ENCODE measurements at regions not wholly inside any gene's neighbourhood (a gene's known extent, or its start where the extent isn't known, plus 50 kb on each side); places are given as distances from the start of the nearest gene placed in this dataset.
"Not testable (repeated sequence)": the region's sequence is repeated elsewhere in the genome, so short reads cannot be mapped to it uniquely, and the experiment has no call there.

DNA sequence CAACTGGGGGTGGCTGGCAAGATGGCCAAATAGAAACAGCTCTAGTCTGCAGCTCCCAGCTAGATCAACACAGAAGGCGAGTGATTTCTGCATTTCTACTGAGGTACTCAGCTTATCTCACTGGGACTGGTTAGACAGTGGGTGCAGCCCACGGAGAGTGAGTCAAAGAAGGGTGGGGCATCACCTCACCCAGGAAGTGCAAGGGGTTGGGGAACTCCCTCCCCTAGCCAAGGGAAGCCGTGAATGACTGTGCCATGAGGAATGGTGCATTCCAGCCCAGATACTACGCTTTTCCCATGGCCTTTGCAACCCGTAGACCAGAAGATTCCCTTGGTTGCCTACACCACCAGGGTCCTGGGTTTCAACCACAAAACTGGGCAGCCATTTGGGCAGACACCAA lies 452.6 kb downstream of the NR4A2 start:
- H3K9ac ChIP-seq (ENCODE audit: low read length); H3K27me3 ChIP-seq (replicated peaks in 1 of 4; ENCODE audit: control extremely low read depth in 1 of 4, control insufficient read depth in 3 of 4, insufficient read depth in 4 of 4, low read length in 3 of 4); H3K4me1 ChIP-seq (ENCODE audit: control insufficient read depth in 2 of 2, insufficient read depth in 2 of 2, low read length in 2 of 2); H3K4me2 ChIP-seq (replicated peaks; ENCODE audit: low read depth, low read length, poor library complexity, severe bottlenecking); H3K27ac ChIP-seq (ENCODE audit: low read length in 2 of 2); ATAC-seq (ENCODE audit: low read depth); H3K4me3 ChIP-seq (ENCODE audit: control extremely low read depth in 1 of 5, extremely low read depth in 1 of 5, insufficient read depth in 1 of 5, low read depth in 2 of 5, low read length in 4 of 5); H3K36me3 ChIP-seq (replicated peaks in 1 of 2; ENCODE audit: control extremely low read depth in 1 of 2, control insufficient read depth in 1 of 2, extremely low read depth in 1 of 2, insufficient read depth in 2 of 2, low read length in 1 of 2); H3K4me1 Mint-ChIP-seq; DNase-seq; H2AFZ ChIP-seq (ENCODE audit: insufficient read depth, low read depth, low read length, poor library complexity, severe bottlenecking); POLR2A ChIA-PET; H4K20me1 ChIP-seq (ENCODE audit: control insufficient read depth, insufficient read depth, low read length, poor library complexity, severe bottlenecking); H3K4me3 Mint-ChIP-seq; H3K27ac Mint-ChIP-seq; H3K27me3 Mint-ChIP-seq; CTCF ChIA-PET; H3K79me2 ChIP-seq (ENCODE audit: control insufficient read depth, insufficient read depth, low read length); intact Hi-C loops (cut with micrococcal nuclease); H3K9me3 Mint-ChIP-seq (ENCODE audit: insufficient read depth): not testable (repeated sequence)
- 85% methylated on average over 5 of the region's 5 CpGs for WGBS (ENCODE audit: insufficient coverage)
- peaks cover 0 to 14% (median 0%) of the 10 kb centered on the region in 3 donors for H3K9me3 ChIP-seq (ENCODE audit: control extremely low read depth in 1 of 3, control insufficient read depth in 2 of 3, insufficient read depth in 1 of 3, low read length in 2 of 3)

DNA sequence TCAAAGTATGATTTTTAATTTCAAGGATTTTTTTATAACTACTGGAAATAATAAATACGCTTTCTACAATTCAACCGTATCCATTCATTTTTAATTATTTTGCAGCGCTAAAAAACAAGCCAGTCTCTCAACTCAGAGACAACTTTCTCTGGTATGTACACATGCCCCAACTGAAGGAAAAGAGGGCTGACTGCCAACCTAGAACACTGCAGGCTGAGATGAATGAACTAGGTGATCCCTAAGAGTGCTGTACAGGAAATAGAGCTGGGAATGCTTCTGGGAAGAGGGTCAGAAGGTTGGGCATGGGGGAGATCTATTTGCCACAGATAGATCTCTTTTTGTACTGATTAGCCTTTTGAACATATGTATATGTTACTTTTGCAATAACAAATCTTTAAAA lies 460.1 kb downstream of the NR4A2 start:
- H3K27ac Mint-ChIP-seq = no peak overlapping the region
- DNase-seq (no peak), ATAC-seq (ENCODE audit: low read depth) (no peak)
- no peak overlapping the region for H3K4me2 ChIP-seq (replicated peaks; ENCODE audit: low read depth, low read length, poor library complexity, severe bottlenecking)
- H3K9me3 ChIP-seq (ENCODE audit: control extremely low read depth in 1 of 3, control insufficient read depth in 2 of 3, insufficient read depth in 1 of 3, low read length in 2 of 3) = peaks cover 0 to 14% (median 0%) of the 10 kb centered on the region in 3 donors
- peaks cover 4% of the 10 kb centered on the region for H3K9me3 Mint-ChIP-seq (ENCODE audit: insufficient read depth)
- no peak overlapping the region for H3K4me3 ChIP-seq (ENCODE audit: control extremely low read depth in 1 of 5, extremely low read depth in 1 of 5, insufficient read depth in 1 of 5, low read depth in 2 of 5, low read length in 4 of 5)
- H3K27ac ChIP-seq (ENCODE audit: low read length in 2 of 2) = no peak overlapping the region
- H2AFZ ChIP-seq (ENCODE audit: insufficient read depth, low read depth, low read length, poor library complexity, severe bottlenecking) = no peak overlapping the region
- intact Hi-C loops (cut with micrococcal nuclease) = no loop called here
- H3K79me2 ChIP-seq (ENCODE audit: control insufficient read depth, insufficient read depth, low read length) = no peaks in the 10 kb centered on the region
- H3K9ac ChIP-seq (ENCODE audit: low read length) = no peak overlapping the region
- TF ChIP-seq, protein P1, sequence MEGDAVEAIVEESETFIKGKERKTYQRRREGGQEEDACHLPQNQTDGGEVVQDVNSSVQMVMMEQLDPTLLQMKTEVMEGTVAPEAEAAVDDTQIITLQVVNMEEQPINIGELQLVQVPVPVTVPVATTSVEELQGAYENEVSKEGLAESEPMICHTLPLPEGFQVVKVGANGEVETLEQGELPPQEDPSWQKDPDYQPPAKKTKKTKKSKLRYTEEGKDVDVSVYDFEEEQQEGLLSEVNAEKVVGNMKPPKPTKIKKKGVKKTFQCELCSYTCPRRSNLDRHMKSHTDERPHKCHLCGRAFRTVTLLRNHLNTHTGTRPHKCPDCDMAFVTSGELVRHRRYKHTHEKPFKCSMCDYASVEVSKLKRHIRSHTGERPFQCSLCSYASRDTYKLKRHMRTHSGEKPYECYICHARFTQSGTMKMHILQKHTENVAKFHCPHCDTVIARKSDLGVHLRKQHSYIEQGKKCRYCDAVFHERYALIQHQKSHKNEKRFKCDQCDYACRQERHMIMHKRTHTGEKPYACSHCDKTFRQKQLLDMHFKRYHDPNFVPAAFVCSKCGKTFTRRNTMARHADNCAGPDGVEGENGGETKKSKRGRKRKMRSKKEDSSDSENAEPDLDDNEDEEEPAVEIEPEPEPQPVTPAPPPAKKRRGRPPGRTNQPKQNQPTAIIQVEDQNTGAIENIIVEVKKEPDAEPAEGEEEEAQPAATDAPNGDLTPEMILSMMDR (IDR thresholded peaks at IDR 0.05) = no peak
- no peak for TF ChIP-seq EZH2 (IDR thresholded peaks at IDR 0.05; ENCODE audit: borderline replicate concordance, insufficient read depth, low read depth, low read length, poor library complexity, severe bottlenecking)
- POLR2A ChIA-PET = no interaction called here
- H3K4me1 ChIP-seq (ENCODE audit: control insufficient read depth in 2 of 2, insufficient read depth in 2 of 2, low read length in 2 of 2) = no peaks in the 10 kb centered on the region
- no peaks in the 10 kb centered on the region for H3K36me3 ChIP-seq (replicated peaks in 1 of 2; ENCODE audit: control extremely low read depth in 1 of 2, control insufficient read depth in 1 of 2, extremely low read depth in 1 of 2, insufficient read depth in 2 of 2, low read length in 1 of 2)
- no peaks in the 10 kb centered on the region for H3K4me1 Mint-ChIP-seq
- no peak overlapping the region for H3K4me3 Mint-ChIP-seq
- no peaks in the 10 kb centered on the region for H4K20me1 ChIP-seq (ENCODE audit: control insufficient read depth, insufficient read depth, low read length, poor library complexity, severe bottlenecking)
- no peaks in the 10 kb centered on the region for H3K27me3 Mint-ChIP-seq
- no peaks in the 10 kb centered on the region for H3K27me3 ChIP-seq (replicated peaks in 1 of 4; ENCODE audit: control extremely low read depth in 1 of 4, control insufficient read depth in 3 of 4, insufficient read depth in 4 of 4, low read length in 3 of 4)
- WGBS (ENCODE audit: insufficient coverage) = no CpG with 5 or more reads among the region's 3 CpGs
- CTCF ChIA-PET = no interaction called here

All from B cell (primary cell).